MG63 (cell line): ENCODE measurements at regions not wholly inside any gene's neighbourhood (a gene's known extent, or its start where the extent isn't known, plus 50 kb on each side); places are given as distances from the start of the nearest gene placed in this dataset.

Source experiments
- DNase-seq: peaks from one replicate; pipeline ENCODE4 v3.0.0-alpha.2; 2020
- H3K27me3 ChIP-seq: fragments of 250-450 bp; sonication (Bioruptor Pico); 2 replicates; pipeline ENCODE4 v1.5.1; 2020; ENCODE audit warnings: mild to moderate bottlenecking, moderate library complexity
- H3K36me3 ChIP-seq: fragments of 250-450 bp; sonication (Bioruptor Pico); 2 replicates; pipeline ENCODE4 v1.5.1; 2020; ENCODE audit warnings: mild to moderate bottlenecking, moderate library complexity
- H3K4me3 ChIP-seq: fragments of 250-450 bp; sonication (Bioruptor Pico); 2 replicates; pipeline ENCODE4 v1.5.1; 2020; ENCODE audit warnings: mild to moderate bottlenecking, moderate library complexity
- H3K9me3 ChIP-seq: fragments of 250-450 bp; sonication (Bioruptor Pico); 2 replicates; pipeline ENCODE4 v1.5.1; 2020; ENCODE audit warnings: mild to moderate bottlenecking, moderate library complexity

GRCh38 chr10:53134050-53134449, 361.5 kb upstream of the MBL2 start:
- Histone ChIP-seq H3K4me3 (no peak overlapping the region), H3K36me3 (no peaks in the 10 kb centered on the region), H3K9me3 (no peaks in the 10 kb centered on the region), H3K27me3 (no peaks in the 10 kb centered on the region)
- DNase-seq: no peak

DNA sequence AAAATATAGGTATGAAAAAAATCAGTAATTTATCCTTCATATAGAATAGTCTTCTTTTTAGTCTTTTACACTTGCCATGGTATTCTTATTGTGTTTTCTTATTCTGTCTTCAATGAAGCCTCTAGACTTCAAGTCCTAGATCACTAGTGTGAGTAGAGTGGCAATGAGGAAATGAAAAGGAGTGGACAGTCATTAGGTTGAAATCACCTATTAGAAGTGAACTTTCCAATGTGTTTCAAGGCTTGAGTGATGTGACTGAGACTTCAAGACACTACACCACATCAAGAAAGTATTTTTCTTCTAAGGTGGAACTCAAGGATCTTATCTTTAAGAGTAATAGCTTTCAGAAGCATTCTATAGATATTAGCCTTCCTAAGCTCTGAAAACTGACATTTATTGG, 357.8 kb upstream of the MBL2 start:
- no peak overlapping the region for H3K4me3 ChIP-seq
- H3K36me3 ChIP-seq: no peaks in the 10 kb centered on the region
- no peaks in the 10 kb centered on the region for H3K27me3 ChIP-seq
- no peaks in the 10 kb centered on the region for H3K9me3 ChIP-seq
- no peak for DNase-seq

DNA sequence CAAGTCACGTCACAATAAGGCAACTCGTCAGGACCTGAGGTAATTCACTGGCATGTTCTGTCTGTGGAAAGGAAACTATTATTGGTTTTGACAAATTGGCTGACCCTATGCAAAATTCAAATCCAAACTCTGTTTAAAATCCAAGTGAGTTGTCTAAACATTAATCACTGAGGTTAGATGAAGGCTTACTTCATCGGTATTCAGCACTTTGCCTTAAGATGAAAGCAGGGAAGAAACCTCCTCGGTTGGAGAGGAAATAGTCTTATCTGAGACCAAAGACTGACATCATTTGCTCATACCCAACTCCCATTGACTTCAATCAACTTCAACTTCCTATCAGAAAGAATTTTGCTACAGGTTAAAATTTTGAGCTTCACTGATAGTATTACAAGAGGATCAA, 355.1 kb upstream of the MBL2 start:
- Histone ChIP-seq H3K27me3 (no peaks in the 10 kb centered on the region), H3K4me3 (no peak overlapping the region), H3K36me3 (no peaks in the 10 kb centered on the region), H3K9me3 (no peaks in the 10 kb centered on the region)
- DNase-seq: no peak

GRCh38 chr10:53123311-53123710, 350.7 kb upstream of the MBL2 start:
- DNase-seq: no peak
- Histone ChIP-seq H3K27me3 (no peaks in the 10 kb centered on the region), H3K9me3 (no peaks in the 10 kb centered on the region), H3K4me3 (no peak overlapping the region), H3K36me3 (no peaks in the 10 kb centered on the region)

DNA sequence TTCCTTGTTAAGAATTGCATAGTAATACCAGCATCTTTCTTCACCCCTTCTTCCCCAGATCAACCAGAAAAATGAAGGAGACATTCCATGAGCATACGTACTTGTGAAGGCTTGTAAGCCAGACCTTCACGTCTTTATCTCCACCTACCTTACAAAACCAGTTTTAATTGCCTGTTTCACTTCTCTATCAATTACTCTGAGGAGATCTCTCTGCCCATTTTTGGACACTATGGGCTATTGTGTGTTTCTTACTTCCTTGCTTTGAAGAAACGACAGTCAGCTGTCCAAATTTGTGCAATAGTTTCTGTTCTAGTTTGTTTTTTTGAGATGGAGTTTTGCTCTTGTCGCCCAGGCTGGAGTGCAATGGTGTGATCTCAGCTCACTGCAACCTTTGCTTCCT, 349.7 kb upstream of the MBL2 start:
- H3K27me3 ChIP-seq: no peaks in the 10 kb centered on the region
- no peaks in the 10 kb centered on the region for H3K36me3 ChIP-seq
- no peak overlapping the region for H3K4me3 ChIP-seq
- H3K9me3 ChIP-seq: no peaks in the 10 kb centered on the region
- DNase-seq: no peak

DNA sequence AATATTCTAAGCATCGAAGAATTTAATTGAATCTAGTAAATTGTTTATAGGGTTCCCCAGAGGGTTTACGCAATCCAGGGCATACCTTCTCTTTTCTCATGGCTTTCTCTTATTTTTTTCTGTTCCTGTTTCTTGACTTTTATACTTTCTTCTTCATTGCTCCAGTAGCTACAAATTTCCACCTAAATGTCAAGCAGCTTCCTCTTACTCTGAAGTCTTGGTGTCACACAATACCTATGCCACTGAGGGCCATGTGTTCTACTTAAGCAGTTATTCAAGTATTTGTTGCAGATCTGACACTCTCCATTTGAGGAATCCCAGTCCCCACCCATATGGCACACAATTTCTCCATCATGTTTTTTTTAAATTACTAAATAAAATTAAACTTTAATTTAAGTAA, 343.1 kb upstream of the MBL2 start:
- H3K9me3 ChIP-seq: no peaks in the 10 kb centered on the region
- H3K36me3 ChIP-seq: no peaks in the 10 kb centered on the region
- H3K4me3 ChIP-seq: no peak overlapping the region
- no peak for DNase-seq
- no peaks in the 10 kb centered on the region for H3K27me3 ChIP-seq

DNA sequence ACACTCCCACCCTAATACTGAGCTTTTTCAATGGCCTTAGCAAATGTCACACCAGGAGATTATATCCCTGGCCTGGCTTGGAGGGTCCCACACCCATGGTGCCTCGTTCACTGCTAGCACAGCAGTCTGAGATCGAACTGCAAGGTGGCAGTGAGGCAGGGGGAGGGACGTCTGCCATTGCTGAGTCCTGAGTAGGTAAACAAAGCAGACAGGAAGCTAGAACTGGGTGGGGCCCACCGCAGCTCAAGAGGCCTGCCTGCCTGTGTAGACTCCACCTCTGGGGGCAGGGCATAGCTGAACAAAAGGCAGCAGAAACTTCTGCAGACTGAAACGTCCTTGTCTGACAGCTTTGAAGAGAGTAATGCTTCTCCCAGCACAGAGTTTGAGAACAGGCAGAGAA, 338.9 kb upstream of the MBL2 start:
- Histone ChIP-seq H3K9me3 (no peaks in the 10 kb centered on the region), H3K27me3 (no peaks in the 10 kb centered on the region; the same call in 1 of the 2 replicates), H3K36me3 (no peaks in the 10 kb centered on the region), H3K4me3 (no peak overlapping the region)
- DNase-seq: no peak

GRCh38 chr10:53109320-53109719, 336.7 kb upstream of the MBL2 start:
- DNase-seq: no peak
- no peaks in the 10 kb centered on the region for H3K36me3 ChIP-seq
- no peak overlapping the region for H3K4me3 ChIP-seq

GRCh38 chr10:53108317-53108934, 335.8 kb upstream of the MBL2 start:
- peaks cover 2% of the 10 kb centered on the region; the same call in 1 of the 2 replicates for H3K27me3 ChIP-seq
- no peak for DNase-seq
- no peak overlapping the region for H3K4me3 ChIP-seq
- no peaks in the 10 kb centered on the region for H3K36me3 ChIP-seq
- H3K9me3 ChIP-seq: no peaks in the 10 kb centered on the region

More at GRCh38 chr10:53109320-53109719, 336.7 kb upstream of the MBL2 start:
- H3K9me3 ChIP-seq: no peaks in the 10 kb centered on the region
- H3K27me3 ChIP-seq: no peaks in the 10 kb centered on the region; the same call in 1 of the 2 replicates

GRCh38 chr10:53107711-53108110, 335.1 kb upstream of the MBL2 start:
- DNase-seq: no peak
- H3K27me3 ChIP-seq: peaks cover 2% of the 10 kb centered on the region; the same call in 1 of the 2 replicates

DNA sequence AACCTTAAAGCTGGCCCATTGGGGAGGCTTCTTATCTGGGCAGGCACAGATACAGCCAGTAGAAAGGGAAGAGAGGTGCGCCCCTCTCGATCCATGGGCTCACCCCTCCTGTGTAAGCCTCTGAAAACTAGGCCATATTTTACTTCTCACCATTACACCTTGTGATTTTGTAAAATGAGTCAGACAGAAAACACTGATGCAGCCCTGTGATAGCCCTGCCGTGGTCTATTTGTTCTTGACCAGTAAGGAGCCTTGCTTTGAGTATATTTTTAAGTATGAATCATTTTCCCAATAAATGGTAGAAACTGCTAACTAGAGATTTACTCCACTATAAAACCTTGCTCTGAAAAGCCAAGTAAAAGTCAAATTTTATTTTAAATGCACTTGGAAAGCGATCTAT, 329.8 kb upstream of the MBL2 start:
- Histone ChIP-seq H3K9me3 (no peaks in the 10 kb centered on the region), H3K27me3 (0 out of 2 replicates have a peak, but pooled peaks cover 2% of the 10 kb centered on the region), H3K36me3 (no peaks in the 10 kb centered on the region), H3K4me3 (no peak overlapping the region)
- no peak for DNase-seq

More at GRCh38 chr10:53107711-53108110, 335.1 kb upstream of the MBL2 start:
- Histone ChIP-seq H3K4me3 (no peak overlapping the region), H3K9me3 (no peaks in the 10 kb centered on the region), H3K36me3 (no peaks in the 10 kb centered on the region)

DNA sequence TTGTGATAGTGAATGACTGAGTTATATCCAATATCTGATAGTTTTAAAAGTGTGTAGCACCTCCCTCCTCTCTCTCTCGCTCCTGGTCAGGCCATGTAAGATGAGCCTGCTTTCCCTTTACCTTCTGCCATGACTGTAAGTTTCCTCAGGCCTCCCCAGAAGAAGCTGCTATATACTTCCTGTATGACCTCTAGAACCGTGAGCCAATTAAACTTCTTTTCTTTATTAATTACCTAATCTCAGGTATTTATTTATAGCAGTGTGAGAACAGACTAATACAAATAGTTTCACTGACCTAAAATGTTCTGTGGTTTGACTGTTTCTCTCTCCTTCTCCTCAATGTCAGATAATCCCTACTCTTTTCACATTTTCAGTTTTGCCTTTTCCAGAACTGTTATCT, 321.3 kb upstream of the MBL2 start:
- H3K4me3 ChIP-seq: no peak overlapping the region
- no peaks in the 10 kb centered on the region for H3K9me3 ChIP-seq
- DNase-seq: no peak
- no peaks in the 10 kb centered on the region for H3K36me3 ChIP-seq
- H3K27me3 ChIP-seq: no peaks in the 10 kb centered on the region; the same call in 1 of the 2 replicates

DNA sequence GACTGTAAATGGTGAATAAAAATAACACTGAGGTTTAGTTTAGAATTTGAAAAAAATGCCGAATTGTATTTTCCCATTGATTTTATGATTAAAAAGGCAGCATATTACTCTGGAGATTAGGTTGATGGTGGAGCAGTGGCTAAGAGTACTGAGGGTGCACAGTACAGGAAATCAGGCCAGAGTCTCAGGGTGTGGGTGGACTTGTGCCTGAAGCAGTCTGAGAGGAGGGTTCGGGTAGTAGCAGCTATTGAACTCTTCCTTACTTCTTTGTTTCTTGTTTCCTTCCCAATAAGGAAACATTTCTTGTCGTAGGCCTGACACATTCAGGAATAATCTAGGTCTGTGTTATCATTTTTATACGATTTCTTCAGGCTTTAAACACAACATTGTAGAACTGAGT, 319.0 kb upstream of the MBL2 start:
- DNase-seq: no peak
- Histone ChIP-seq H3K36me3 (no peaks in the 10 kb centered on the region), H3K27me3 (no peaks in the 10 kb centered on the region; the same call in 1 of the 2 replicates), H3K9me3 (no peaks in the 10 kb centered on the region), H3K4me3 (no peak overlapping the region)

- no peak for DNase-seq
- H3K36me3 ChIP-seq: no peaks in the 10 kb centered on the region
Measured at GRCh38 chr10:53088961-53089360, 316.4 kb upstream of the MBL2 start.

GRCh38 chr10:53079283-53079682, 306.7 kb upstream of the MBL2 start:
- Histone ChIP-seq H3K4me3 (no peak overlapping the region), H3K9me3 (no peaks in the 10 kb centered on the region), H3K27me3 (no peaks in the 10 kb centered on the region), H3K36me3 (no peaks in the 10 kb centered on the region)
- DNase-seq: no peak

More at GRCh38 chr10:53088961-53089360, 316.4 kb upstream of the MBL2 start:
- H3K27me3 ChIP-seq: no peaks in the 10 kb centered on the region; the same call in 1 of the 2 replicates
- H3K4me3 ChIP-seq: no peak overlapping the region
- H3K9me3 ChIP-seq: no peaks in the 10 kb centered on the region

DNA sequence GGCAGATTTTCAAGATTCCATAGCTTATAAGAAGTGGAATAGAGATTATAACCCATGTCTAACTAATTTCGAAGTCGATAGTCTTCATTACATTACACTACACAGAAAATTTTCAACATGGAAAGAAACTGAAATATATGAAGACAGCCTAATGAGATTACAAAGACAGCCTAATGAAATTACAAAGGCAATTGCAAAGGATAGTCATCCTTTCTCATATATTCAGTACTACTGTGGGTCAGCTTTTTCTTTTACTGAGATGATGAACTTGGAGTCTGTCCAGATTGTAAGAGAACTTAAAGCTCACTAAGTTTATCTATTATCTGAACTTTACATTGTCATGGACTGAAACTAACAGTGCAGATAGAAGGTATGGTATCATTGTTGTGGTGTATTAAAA, 304.4 kb upstream of the MBL2 start:
- no peak overlapping the region for H3K4me3 ChIP-seq
- DNase-seq: no peak
- no peaks in the 10 kb centered on the region for H3K27me3 ChIP-seq
- H3K36me3 ChIP-seq: no peaks in the 10 kb centered on the region
- H3K9me3 ChIP-seq: no peaks in the 10 kb centered on the region

- no peaks in the 10 kb centered on the region for H3K27me3 ChIP-seq
- H3K4me3 ChIP-seq: no peak overlapping the region
- H3K9me3 ChIP-seq: no peaks in the 10 kb centered on the region
- DNase-seq: no peak
- no peaks in the 10 kb centered on the region for H3K36me3 ChIP-seq
Measured at GRCh38 chr10:53075469-53075868, 302.9 kb upstream of the MBL2 start.

DNA sequence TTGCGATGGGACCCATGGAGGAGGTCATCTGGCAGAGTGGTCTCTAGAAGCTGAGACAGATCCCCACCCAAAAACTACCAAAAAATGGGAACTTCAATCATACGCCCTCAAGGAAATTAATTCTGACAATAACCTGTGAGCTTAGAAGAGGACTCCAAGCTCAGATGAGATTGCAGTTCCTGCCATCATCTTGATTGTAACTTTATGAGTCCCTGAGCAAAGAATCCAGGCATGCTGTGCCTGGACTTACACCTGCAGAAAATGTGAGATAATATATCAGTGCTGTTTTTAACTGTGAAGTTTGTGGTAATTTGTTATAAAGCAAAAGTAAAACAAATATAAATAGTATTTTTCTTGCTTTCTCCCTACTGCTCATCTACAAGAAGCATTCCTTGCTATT, 299.6 kb upstream of the MBL2 start:
- H3K9me3 ChIP-seq: no peaks in the 10 kb centered on the region
- DNase-seq: no peak
- no peaks in the 10 kb centered on the region for H3K27me3 ChIP-seq
- no peaks in the 10 kb centered on the region for H3K36me3 ChIP-seq
- no peak overlapping the region for H3K4me3 ChIP-seq
